Stomach (tissue), 4 donors: ENCODE measurements at regions not wholly inside any gene's neighbourhood (a gene's known extent, or its start where the extent isn't known, plus 50 kb on each side); places are given as distances from the start of the nearest gene placed in this dataset.

ENCODE experiments used
- CTCF ChIP-seq, 7 experiments: fragments of 450-650 bp in 4 of 7; fragments of 200-600 bp in 3 of 7; sonication (generic) in 3 of 7; IDR thresholded peaks; one replicate each; pipeline ENCODE4 v1.5.1; 2016 to 2019; ENCODE audit warnings: antibody characterized with exemption in 7 of 7, control low read depth in 2 of 7, mild to moderate bottlenecking in 1 of 7
- POLR2AphosphoS5 ChIP-seq, 3 donors: sonication (generic); formaldehyde crosslinking; IDR thresholded peaks; one replicate each; pipeline ENCODE4 v1.6.1; 2016; ENCODE audit warnings: antibody characterized with exemption in 3 of 3

DNA sequence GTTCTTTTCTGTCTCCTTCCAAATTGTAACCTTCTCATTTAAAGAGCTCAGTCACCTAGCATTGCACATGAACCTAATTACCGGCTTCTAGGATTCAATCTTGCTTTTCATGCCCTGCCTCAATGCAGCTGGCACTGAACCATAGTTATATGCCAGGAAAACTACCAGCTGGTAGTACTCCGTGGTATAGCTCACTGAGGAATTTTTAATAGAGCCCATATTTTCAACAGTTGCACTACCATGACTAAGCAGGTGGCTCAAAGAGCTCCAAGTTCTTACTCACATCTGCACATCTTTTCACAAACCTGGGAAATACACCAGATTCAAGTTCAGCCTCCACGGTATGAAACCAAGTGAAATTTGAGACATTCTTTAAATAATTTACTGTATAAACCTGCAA, 363.5 kb downstream of the GRB14 start:
- TF ChIP-seq POLR2AphosphoS5 (IDR thresholded peaks at IDR 0.05) (no peak), CTCF (IDR thresholded peaks at IDR 0.05) (no peak)
